Renal cortex interstitium (tissue), 11 donors: ENCODE measurements at regions not wholly inside any gene's neighbourhood (a gene's known extent, or its start where the extent isn't known, plus 50 kb on each side); places are given as distances from the start of the nearest gene placed in this dataset.

Experiments used
- DNase-seq, 11 donors: peaks; one replicate each; pipeline ENCODE4 v3.0.0-alpha.2; 2013; ENCODE audit warnings: low read depth in 9 of 11, low spot score in 4 of 11; ENCODE audit errors: extremely low read depth in 1 of 11

DNA sequence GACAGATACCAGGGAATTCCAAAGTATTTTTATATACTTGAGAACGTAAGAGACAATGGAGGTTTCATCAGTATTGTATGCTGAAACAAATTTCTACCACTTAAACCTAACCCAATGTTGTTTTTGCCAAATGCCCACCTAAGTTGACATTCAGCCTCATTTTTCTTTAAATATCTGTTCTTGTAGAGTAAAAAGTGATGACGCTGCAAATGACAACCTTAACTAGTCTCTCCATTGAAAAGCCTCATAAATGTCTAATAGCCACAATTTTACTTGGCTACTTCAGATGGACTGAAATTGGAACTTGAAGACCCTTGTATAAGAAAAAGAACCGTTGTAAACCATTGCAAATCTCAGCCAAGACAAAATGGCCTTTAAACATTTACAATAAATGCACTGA, 176.9 kb downstream of the CRPPA start:
- no peak for DNase-seq

DNA sequence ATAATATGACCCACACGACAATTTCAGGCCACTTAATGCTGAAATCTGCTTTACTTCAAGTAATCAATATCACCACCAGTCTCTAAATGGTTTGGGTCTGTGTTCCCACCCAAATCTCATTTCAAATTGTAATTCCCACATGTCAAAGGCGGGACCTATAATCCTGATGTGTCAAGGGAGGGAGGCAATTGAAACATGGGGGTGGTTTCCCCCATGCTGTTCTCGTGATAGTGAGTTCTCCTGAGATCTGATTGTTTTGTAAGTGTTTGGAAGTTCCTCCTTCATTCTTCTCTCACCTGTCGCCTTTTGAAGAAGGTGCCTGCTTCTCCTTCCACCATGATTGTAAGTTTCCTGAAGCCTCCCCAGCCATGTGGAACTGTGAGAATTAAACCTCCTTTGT, 178.4 kb downstream of the CRPPA start:
- DNase-seq, result no peak

- DNase-seq, result no peak
Measured at GRCh38 chr7:16241017-16241416, 180.3 kb downstream of the CRPPA start.

DNA sequence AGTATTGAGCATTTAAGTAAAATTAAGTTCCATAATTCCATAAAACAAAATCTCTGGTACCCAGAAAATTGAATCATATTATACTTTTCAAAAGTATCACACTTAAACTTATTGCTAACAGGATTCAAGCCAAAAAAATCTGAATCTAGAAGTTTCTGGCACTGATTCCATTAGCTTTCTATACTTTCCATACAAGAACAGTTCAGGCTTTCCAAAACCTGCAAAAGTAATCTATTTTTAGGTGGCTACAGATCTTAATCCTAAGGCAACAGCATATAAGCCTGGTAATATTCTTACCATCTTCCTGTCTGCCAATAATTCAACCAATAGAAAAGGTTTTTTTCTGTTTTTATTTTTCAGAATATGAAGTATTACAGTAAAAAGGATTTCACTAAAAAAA, 185.0 kb downstream of the CRPPA start:
- DNase-seq, result no peak

DNA sequence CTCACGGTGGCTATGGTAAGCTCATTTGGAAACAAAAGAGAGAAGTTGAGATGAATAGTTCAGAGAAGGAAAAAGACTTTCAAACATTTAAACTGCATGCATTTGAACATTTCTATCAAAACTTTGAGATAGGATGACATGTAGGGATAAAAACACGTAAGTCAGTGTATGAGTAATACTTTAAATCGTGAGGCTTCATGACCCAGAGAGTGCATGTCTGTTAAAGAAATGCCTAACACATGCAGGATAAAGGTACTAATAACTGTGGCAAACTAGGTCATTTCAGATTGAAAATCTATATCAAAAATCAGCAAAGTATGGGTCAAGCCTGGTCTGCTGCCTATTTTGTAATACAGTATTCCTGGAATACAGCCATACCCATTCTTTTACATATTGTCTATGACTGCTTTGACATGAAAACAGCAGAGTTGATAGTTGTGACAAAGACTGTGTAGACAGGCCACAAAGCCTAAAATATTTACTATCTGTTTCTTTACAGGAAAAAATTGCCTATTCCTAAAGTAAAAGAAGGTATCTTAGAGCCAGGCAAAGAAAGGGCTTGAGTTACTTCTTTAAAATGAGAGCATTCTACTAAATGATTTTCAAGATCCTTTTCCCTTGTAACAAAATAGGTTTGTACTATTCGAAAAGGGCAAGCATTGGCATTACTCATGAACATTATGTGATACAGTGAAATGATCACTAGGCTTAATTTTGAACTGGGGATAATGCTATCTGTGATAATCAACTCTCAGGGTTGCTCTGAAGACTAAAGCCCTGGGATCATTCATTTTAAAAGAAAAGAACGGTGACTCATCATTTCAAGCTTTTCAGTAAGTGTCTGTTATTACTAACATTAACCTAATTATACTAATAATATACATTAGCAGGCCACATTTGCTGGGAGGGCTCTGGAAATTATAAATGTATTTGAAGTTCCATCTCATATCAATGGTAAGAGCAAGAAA, 185.9 kb downstream of the CRPPA start:
- DNase-seq, result no peak

DNA sequence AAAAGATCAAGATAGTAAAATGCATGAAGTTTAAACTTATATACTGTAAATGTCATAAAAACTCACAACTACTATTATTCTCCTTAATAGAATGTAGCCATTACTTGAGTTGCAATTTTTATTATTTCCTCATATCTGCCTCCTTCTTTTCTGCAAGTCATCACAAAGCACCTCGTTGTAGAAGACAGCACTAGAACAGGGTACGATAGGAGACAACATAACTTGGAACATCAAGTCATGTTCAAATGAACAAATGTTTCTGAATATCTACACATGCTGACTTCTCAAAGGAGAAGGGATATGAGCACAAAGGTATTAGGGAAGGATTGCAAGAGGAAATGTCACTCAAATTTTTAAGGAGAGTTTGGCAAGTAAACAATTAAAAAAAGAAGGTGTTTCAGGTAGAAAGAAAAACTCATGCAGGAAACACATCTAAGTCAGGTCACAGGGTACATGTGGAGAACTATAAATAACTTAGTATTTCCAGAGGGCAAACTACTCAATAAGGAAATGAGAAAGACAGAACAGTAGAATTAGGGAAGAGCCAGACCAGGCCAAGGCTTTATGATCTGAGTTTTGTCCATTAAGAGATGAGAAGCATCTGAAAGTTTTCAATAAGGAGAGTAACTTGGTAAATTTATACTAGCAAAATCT, 186.7 kb downstream of the CRPPA start:
- no peak for DNase-seq

- no peak for DNase-seq
Measured at GRCh38 chr7:16233517-16233916, 187.8 kb downstream of the CRPPA start.

DNA sequence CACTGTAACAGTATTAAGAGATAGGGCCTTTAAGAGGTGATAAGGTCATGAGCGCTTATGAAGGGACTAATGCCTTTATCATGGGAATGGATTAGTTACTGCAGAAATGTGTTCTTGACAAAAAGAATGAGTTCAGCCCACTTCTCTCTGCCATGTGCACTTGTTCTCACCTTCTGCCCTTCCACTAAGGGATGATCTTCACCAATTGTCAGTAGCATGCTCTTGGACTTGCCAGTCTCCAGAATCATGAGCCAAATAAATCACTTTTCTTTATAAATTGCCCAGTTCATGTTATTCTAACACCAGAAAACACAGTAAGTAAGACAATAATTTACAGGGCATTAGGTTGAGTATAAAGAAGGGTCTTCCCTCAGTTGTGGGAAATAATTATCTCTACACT, 189.1 kb downstream of the CRPPA start:
- no peak for DNase-seq

GRCh38 chr7:16223963-16224707, 197.2 kb downstream of the CRPPA start:
- DNase-seq, result no peak

- DNase-seq, result no peak
Measured at GRCh38 chr7:16212610-16213009, 208.7 kb downstream of the CRPPA start.

GRCh38 chr7:16212032-16212431, 209.3 kb downstream of the CRPPA start:
- no peak for DNase-seq

DNA sequence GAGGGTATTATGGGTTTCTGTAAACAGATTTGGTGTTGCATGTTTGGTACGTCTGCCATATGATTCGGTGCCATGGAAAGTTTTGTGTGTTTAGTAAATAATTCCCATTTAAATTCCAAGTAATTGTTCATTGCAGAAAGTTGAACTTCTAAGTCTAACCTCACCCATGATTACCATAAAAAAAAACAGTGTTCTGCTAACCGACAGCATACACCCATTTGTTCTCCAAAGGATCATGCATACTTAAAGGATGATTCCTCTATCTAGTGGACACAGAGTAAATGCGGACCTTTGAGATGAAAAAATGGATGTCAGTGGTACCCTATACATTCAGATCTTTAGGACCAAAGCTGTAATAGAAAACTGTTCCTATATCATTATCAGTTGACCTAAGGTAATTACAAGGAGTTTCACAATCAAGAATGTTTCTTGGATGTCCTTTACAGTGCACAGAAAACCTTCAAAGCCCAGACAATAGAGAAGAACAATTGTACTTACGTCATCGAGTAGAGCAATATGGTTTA, 209.9 kb downstream of the CRPPA start:
- no peak for DNase-seq

GRCh38 chr7:16210171-16210570, 211.2 kb downstream of the CRPPA start:
- DNase-seq, result no peak

DNA sequence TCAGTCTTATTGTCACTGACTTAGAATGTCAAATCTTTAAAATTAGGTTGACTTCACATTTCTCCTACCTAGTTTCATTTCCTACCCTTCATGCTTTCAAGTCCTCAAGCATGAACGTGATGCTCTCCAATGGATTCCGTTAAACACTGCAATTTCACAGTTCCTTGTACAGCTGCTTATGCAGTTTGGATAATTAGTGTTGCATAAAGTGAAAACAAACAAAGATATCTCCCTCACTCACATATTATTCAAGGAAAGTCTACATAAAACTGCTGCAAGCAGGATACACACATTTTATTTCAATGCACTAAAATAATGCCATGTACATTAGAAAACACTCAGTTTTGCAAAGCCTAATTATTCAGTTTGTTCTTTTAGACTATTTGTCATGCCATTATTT, 214.0 kb downstream of the CRPPA start:
- DNase-seq, result no peak

- DNase-seq, result no peak
Measured at GRCh38 chr7:16205466-16205865, 215.9 kb downstream of the CRPPA start.

DNA sequence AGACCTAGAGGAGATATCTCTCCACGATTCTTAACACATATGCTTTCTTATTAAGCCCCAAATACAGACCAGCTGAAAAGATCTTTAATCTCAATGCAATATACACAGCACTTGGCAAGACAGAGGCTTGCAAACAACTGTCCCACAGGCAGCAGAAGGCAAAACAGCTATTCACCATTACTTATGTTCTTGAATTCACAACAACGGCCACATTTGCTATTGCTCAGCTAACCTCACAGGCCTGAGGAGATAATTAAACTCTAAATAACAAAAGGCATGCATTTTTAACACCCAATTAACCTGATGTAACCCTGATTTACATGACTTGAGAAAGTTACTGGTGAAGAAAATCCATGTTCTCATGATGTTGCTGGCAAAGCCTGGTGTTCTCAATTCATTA, 216.4 kb downstream of the CRPPA start:
- DNase-seq, result no peak

- no peak for DNase-seq
Measured at GRCh38 chr7:16203065-16203464, 218.3 kb downstream of the CRPPA start.

- DNase-seq, result no peak
Measured at GRCh38 chr7:16202303-16202702, 219.0 kb downstream of the CRPPA start.

- DNase-seq, result no peak
Measured at GRCh38 chr7:16200591-16200990, 220.7 kb downstream of the CRPPA start.

DNA sequence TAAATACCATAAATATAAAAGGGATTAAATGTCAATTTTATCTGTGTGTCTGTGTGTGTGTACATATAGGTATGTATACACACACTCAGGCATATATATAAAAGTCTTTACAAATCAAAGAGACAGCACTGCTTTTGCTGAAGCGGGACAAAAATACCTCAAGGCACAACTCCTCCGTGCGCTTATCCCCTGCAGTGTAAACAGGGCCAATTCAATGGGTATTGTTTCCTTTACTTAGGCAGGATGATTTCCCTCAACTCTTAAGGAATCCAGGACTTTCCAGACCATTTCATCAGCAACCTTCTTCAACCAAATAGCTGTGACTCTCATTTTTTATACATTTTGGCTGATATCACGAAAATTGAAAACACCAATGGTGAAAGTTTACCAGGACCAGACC, 227.7 kb downstream of the CRPPA start:
- DNase-seq, result no peak
